Osteoblast (primary cell): ENCODE measurements at regions not wholly inside any gene's neighbourhood (a gene's known extent, or its start where the extent isn't known, plus 50 kb on each side); places are given as distances from the start of the nearest gene placed in this dataset.
"Not testable (repeated sequence)": the region's sequence is repeated elsewhere in the genome, so short reads cannot be mapped to it uniquely, and the experiment has no call there.

ENCODE experiments used
- DNase-seq: peaks from one replicate; pipeline ENCODE4 v3.0.0; 2011; ENCODE audit warnings: low spot score, mixed read lengths; ENCODE audit not compliant: insufficient read length; ENCODE audit errors: missing footprints
- H2AFZ ChIP-seq: 2 replicates; pipeline ENCODE4 v1.6.0; 2011; ENCODE audit warnings: mild to moderate bottlenecking, low read length
- H3K27ac ChIP-seq: 2 replicates; pipeline ENCODE4 v1.5.1; 2011; ENCODE audit warnings: mild to moderate bottlenecking, low read depth, low read length, moderate library complexity
- H3K27me3 ChIP-seq: 2 replicates; pipeline ENCODE4 v1.6.0; 2012; ENCODE audit warnings: mild to moderate bottlenecking, control low read depth, inconsistent platforms, low read length, moderate library complexity; ENCODE audit not compliant: insufficient read depth
- H3K36me3 ChIP-seq: 2 replicates; pipeline ENCODE4 v1.5.1; 2011; ENCODE audit warnings: mild to moderate bottlenecking, low read length, control low read depth, moderate library complexity; ENCODE audit not compliant: insufficient read depth
- H3K4me1 ChIP-seq: 2 replicates; pipeline ENCODE4 v1.5.1; 2011; ENCODE audit warnings: mild to moderate bottlenecking, low read length, control low read depth, moderate library complexity; ENCODE audit not compliant: insufficient read depth
- H3K4me2 ChIP-seq: 2 replicates; pipeline ENCODE4 v1.6.0; 2011; ENCODE audit warnings: mild to moderate bottlenecking, low read length; ENCODE audit not compliant: insufficient read depth
- H3K4me3 ChIP-seq: fragments of 200-600 bp; sonication (generic); 3 replicates; pipeline ENCODE4 v1.5.1; 2012; ENCODE audit warnings: mild to moderate bottlenecking, low read length, inconsistent platforms; ENCODE audit not compliant: insufficient read depth
- H3K79me2 ChIP-seq: 2 replicates; pipeline ENCODE4 v1.6.0; 2012; ENCODE audit warnings: mild to moderate bottlenecking, low read length, control low read depth, inconsistent platforms; ENCODE audit not compliant: insufficient read depth
- H3K9me3 ChIP-seq: 2 replicates; pipeline ENCODE4 v1.5.1; 2011; ENCODE audit warnings: low read depth, low read length, control low read depth
- H4K20me1 ChIP-seq: 2 replicates; pipeline ENCODE4 v1.6.0; 2012; ENCODE audit warnings: mild to moderate bottlenecking, low read length, control low read depth; ENCODE audit not compliant: insufficient read depth
- TF ChIP-seq, protein P1 (sequence below): IDR thresholded peaks from 2 replicates; pipeline ENCODE4 v1.5.1; 2011; ENCODE audit warnings: mild to moderate bottlenecking, low read depth, low read length, moderate library complexity; ENCODE audit errors: extremely low read depth

GRCh38 chrX:137748827-137749226, 182.9 kb downstream of the ZIC3 start:
- H3K36me3 ChIP-seq = no peaks in the 10 kb centered on the region
- H3K4me3 ChIP-seq = no peak overlapping the region
- no peak overlapping the region for H2AFZ ChIP-seq
- TF ChIP-seq, protein P1, sequence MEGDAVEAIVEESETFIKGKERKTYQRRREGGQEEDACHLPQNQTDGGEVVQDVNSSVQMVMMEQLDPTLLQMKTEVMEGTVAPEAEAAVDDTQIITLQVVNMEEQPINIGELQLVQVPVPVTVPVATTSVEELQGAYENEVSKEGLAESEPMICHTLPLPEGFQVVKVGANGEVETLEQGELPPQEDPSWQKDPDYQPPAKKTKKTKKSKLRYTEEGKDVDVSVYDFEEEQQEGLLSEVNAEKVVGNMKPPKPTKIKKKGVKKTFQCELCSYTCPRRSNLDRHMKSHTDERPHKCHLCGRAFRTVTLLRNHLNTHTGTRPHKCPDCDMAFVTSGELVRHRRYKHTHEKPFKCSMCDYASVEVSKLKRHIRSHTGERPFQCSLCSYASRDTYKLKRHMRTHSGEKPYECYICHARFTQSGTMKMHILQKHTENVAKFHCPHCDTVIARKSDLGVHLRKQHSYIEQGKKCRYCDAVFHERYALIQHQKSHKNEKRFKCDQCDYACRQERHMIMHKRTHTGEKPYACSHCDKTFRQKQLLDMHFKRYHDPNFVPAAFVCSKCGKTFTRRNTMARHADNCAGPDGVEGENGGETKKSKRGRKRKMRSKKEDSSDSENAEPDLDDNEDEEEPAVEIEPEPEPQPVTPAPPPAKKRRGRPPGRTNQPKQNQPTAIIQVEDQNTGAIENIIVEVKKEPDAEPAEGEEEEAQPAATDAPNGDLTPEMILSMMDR = no peak
- no peaks in the 10 kb centered on the region for H3K79me2 ChIP-seq
- H3K4me2 ChIP-seq = no peak overlapping the region
- H3K9me3 ChIP-seq = no peaks in the 10 kb centered on the region
- H3K4me1 ChIP-seq = no peaks in the 10 kb centered on the region
- no peaks in the 10 kb centered on the region for H4K20me1 ChIP-seq
- no peaks in the 10 kb centered on the region for H3K27me3 ChIP-seq
- no peak overlapping the region for H3K27ac ChIP-seq
- DNase-seq = no peak

DNA sequence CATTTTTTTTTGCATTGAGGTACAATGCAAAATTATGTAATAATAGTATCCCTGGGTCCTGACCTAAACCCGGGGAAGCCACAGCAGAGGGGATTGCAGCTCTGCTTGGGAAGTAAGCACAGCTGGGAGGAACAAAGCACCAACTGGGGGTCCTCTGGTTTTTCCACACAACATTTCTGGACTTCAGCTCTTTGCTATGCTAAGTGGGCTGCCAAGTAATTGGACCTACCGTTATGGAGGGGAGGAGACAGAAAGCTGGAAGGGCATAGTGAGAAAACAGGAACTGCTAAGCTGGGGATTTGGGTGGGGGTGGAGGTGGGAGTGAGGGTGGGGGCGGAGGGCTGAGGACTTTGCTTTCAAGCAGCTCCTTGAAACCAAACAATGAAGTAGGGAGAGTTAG, 183.3 kb downstream of the ZIC3 start:
- Histone ChIP-seq H2AFZ (no peak overlapping the region), H3K36me3 (no peaks in the 10 kb centered on the region), H3K4me1 (no peaks in the 10 kb centered on the region), H4K20me1 (no peaks in the 10 kb centered on the region), H3K27ac (no peak overlapping the region), H3K27me3 (no peaks in the 10 kb centered on the region), H3K9me3 (no peaks in the 10 kb centered on the region), H3K4me2 (no peak overlapping the region), H3K4me3 (no peak overlapping the region), H3K79me2 (no peaks in the 10 kb centered on the region)
- TF ChIP-seq, protein P1 = no peak
- DNase-seq = no peak

DNA sequence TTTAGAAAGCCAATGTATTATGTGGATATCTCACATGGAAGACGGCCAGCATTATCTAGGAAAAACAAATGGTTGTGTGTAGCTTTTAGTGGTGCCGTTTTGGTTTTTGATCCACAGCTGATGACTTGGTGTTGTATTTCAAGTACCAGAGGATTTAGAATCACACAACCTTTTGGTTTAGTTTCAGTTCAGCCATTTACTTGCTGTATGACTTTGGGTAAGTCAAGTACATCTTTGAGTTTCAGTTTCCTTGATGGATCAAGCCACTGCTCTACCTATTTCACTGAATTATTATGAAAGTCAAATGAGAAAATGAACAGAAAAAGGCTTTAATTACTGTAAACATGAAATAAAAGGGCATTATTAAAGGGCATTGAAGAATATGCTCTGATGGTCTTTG, 205.6 kb downstream of the ZIC3 start:
- H2AFZ ChIP-seq = no peak overlapping the region
- TF ChIP-seq, protein P1 = no peak
- H4K20me1 ChIP-seq = no peaks in the 10 kb centered on the region
- no peaks in the 10 kb centered on the region for H3K27me3 ChIP-seq
- no peak overlapping the region for H3K27ac ChIP-seq
- H3K36me3 ChIP-seq = no peaks in the 10 kb centered on the region
- no peaks in the 10 kb centered on the region for H3K9me3 ChIP-seq
- no peak for DNase-seq
- H3K79me2 ChIP-seq = no peaks in the 10 kb centered on the region
- H3K4me3 ChIP-seq = no peak overlapping the region
- no peak overlapping the region for H3K4me2 ChIP-seq
- no peaks in the 10 kb centered on the region for H3K4me1 ChIP-seq

- H3K4me2 ChIP-seq = no peak overlapping the region
- H3K4me3 ChIP-seq = no peak overlapping the region
- TF ChIP-seq, protein P1 = no peak
- no peak overlapping the region for H2AFZ ChIP-seq
- no peaks in the 10 kb centered on the region for H3K9me3 ChIP-seq
- no peaks in the 10 kb centered on the region for H3K79me2 ChIP-seq
- no peaks in the 10 kb centered on the region for H3K27me3 ChIP-seq
- no peaks in the 10 kb centered on the region for H3K36me3 ChIP-seq
- no peaks in the 10 kb centered on the region for H4K20me1 ChIP-seq
- no peaks in the 10 kb centered on the region for H3K4me1 ChIP-seq
- DNase-seq = no peak
- H3K27ac ChIP-seq = no peak overlapping the region
Measured at GRCh38 chrX:137792214-137792613, 226.3 kb downstream of the ZIC3 start.

DNA sequence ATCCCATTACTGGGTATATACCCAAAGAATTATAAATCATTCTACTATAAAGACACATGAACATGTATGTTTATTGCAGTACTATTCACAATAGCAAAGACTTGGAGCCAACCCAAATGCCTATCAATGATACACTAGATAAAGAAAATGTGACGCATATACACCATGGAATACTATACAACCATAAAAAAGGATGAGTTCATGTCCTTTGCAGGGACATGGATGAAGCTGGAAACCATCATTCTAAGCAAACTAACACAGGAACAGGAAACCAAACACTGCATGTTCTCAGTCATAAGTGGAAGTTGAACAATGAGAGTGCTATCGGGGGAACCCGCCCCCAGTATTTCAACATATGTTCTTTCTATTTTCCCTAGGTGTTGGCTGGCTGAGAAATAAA, 232.0 kb downstream of the ZIC3 start:
- H2AFZ ChIP-seq, H3K9me3 ChIP-seq, H3K27me3 ChIP-seq, H3K4me2 ChIP-seq, H4K20me1 ChIP-seq, H3K4me1 ChIP-seq, H3K79me2 ChIP-seq, H3K4me3 ChIP-seq, DNase-seq, H3K36me3 ChIP-seq, H3K27ac ChIP-seq: not testable (repeated sequence)
